Fibroblast of skin of scalp (primary cell): ENCODE measurements at regions not wholly inside any gene's neighbourhood (a gene's known extent, or its start where the extent isn't known, plus 50 kb on each side); places are given as distances from the start of the nearest gene placed in this dataset.

Source experiments
- DNase-seq: peaks from one replicate; pipeline ENCODE4 v3.0.0-alpha.2; 2013

DNA sequence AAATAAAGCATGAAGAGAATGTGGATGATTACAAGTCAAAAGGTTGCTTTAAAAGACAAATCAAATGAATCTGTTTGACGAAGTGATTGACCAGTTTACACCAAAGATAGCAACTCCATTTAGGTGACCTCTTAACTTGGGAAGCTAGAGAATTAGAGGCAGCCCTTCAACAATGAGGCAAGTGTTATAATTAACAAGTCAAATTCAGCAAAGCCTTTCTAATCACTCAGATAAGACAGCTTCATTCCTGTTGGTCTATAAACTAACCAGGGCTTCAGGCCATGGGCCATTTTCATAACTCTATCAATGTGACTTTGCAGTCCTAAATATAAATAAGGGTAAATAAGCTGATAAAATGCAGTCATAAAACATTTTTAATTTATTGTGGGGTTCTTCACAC, 712.2 kb upstream of the SEMA6A start:
- no peak for DNase-seq

DNA sequence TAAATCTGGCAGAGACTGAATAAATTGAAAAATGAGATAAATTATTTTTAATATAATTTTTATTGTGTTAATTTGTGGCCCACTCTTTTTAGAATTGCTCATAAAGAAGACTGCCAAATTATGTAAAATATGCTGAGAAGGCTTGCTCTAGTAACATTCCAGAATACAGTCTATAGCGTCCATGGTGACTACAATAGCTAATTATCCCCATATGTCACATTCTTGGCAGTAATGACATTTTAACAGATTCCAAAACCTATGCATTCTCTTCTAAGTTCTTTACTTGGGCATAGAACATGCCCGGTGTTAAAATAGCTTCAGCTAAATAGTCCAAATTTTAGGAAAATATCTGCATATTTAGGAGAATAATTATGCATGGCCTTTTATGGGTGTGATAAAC, 697.0 kb upstream of the SEMA6A start:
- peak; percentile 72 for DNase-seq

DNA sequence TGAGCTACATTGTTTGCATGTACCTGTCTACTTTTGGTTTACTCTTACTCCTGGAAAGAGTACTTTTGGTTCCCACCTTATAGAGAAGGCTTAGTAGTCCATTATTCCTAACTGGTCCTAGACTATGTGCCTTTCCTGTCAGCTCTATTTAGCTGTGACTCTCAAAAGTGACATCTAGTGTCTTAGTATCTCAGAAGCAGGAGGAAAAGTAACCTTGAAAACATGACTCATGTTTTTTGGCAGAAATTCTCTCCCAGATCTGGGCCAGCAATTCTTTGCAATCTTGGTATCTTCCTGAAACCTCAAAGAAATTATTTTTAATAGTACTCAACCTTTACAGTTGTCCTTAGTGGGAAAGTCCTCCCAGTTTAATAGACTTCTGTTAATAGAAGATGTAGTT, 691.7 kb upstream of the SEMA6A start:
- peak; percentile 18 for DNase-seq

- DNase-seq = no peak
Observed at GRCh38 chr5:117263231-117263630, 688.6 kb upstream of the SEMA6A start.

DNA sequence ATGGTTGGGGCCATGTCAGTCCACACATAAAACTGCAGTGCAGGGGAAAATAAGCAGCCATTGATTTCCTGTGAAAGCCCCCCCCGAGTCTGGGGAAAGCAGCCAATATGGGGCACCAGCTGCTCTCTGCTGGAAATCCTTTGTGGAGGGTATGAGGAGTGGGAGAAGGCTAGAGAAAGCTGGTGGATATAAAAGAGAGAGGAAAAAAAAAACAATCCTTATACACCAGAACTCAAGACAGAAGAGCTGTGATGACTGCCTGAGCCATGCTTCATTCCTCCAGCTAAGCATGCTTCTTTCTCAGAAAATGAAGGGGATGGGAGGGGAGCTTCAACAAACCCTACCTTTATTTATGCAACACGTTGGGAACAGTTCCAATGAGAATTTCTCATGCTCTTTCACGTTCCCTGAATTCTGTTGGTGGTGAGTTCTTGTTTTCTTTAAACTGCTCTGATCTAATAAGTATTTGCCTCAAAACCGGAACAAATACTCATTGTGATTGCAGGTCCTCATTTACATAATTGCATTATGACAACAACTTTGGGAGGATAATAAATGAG, 688.0 kb upstream of the SEMA6A start:
- no peak for DNase-seq

DNA sequence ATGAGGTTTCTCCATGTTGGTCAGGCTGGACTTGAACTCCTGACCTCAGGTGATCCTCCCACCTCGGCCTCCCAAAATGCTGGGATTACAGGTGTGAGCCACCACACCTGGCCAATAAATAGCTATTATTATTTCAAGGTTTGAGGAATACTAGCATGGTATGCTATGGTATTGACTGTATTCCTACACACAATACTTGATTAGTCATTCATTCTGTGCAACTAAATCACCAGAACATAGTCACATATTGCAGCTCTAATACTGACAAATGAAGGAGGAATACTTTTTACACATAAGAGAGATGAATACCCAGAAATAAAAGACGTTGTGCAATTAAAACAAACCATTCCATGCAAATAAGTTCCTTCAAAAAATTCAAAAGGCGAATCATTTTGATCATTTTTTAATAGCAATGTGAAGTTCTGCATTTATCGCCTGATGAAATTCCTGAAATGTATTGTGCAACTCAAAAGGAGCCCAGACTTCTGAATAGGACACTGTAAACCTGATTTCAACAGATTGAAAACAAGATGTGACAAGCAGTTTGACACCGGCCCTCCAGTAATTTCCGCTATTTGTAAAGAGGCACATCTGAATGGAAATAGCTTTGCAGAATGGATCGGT, 687.4 kb upstream of the SEMA6A start:
- DNase-seq = no peak

- DNase-seq = no peak
Observed at GRCh38 chr5:117255211-117256027, 680.8 kb upstream of the SEMA6A start.

DNA sequence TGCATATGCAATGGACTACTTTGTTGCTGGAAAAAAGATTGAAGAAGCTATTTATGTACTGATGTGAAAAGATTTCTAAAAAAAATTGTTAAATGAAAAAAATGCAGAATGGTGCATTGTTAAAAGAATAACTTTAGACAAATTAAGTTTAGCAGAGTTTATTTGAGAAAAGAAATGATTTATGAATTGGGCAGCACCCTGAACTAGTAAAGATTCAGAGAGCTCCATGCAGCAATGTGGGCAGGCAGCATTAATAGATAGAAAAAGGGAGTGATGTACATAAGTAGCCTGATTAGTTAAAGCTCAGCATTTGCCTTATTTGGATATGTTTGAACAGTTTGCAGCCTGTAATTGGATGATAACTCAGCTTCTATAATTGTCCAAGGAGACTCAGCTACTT, 677.9 kb upstream of the SEMA6A start:
- DNase-seq = no peak

- DNase-seq = no peak
Observed at GRCh38 chr5:117249086-117249815, 674.6 kb upstream of the SEMA6A start.

DNA sequence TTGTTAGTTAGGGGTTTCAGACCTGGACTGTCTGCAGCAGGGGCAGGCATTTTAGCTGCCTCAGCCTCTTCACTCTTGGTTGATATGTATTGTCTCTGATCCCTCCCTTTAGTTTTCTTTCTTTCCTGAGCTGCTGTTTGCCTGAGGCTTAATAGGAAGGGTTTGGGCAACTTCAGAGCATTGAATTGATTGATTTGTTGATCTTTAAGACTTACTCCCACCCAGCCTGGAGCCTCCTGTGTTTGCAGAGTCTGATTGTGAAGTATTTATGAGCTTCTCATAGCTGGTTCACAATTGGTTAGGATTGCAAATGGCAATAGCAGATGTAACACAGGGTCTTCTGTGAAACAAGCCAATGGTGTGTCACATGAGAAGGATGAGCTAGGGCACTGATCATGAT, 671.8 kb upstream of the SEMA6A start:
- no peak for DNase-seq

DNA sequence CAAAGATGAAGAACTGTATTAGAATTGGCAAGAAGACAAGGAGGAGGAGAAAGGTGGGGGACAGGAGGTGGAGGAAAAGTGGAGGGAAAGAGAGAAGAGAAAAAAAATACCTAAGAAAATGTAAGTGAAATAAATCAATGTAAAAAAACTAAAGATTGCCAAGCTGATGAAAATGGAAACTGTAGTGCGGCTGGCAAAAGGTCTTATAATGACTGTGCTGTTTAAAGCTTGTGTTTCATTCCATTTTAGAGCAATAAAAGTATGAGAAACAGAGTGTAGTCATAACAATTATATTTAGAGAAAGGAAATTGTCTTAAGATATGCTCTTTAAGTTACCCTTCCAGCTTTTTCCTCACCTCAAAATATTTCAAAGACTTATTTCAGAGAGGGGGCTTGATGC, 670.5 kb upstream of the SEMA6A start:
- DNase-seq = no peak

GRCh38 chr5:117242028-117242427, 667.4 kb upstream of the SEMA6A start:
- no peak for DNase-seq

DNA sequence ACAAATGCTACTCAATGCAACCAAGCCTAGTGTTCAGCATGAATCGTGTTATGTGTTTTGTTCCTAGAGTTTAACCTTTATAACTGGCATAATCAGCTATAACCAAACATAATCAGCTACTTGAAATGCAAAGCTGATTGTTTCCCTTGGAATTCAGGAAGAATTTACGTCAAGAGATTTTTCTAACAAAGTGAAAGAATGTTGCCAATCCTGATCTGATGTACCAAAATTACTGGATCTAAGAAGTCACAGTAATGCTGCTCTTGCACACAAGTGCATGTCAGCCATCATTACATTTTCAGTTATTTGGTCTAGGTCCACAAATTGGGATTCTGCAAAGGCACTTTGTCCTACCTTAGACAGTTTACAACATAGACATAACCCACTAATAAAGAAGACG, 662.3 kb upstream of the SEMA6A start:
- no peak for DNase-seq

DNA sequence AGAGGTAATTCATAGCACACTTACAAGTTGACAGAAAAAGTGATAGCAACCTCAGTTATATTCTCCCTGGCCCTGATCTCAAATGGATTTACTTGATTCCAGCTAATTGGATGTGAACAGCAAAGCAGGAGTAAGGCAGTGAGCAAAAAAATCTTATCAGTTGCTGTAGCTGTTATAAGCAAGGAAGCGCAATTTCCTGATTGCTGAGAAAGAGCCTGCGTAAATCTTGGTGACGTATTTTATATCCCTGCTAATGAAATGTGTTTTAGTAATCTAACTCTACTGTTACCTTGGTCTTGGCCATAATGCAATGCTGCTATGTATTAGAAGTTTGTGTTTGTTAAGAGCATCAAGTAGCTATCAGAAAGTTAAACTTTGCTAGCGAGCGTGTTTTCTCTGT, 661.2 kb upstream of the SEMA6A start:
- no peak for DNase-seq

GRCh38 chr5:117230375-117230774, 655.8 kb upstream of the SEMA6A start:
- DNase-seq = no peak

GRCh38 chr5:117220730-117221129, 646.1 kb upstream of the SEMA6A start:
- DNase-seq = peak; percentile 12

DNA sequence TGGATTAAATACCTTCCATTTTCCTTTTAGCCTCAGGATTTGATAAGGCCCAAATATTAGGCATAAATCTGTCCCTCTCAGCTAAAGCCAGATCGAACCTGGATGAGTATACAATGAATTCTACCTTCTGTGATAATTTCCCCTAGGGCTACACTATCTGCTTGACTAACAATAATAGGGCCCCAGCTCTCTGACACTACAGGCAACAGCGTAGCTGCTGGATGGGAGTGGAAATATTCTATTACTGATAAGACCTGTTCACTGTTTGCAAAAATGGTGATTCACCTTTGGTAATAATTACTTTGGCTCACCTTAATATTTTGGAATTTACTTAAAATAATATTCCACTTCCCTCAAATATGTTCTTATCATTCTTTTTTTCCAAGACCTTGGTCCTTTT, 644.2 kb upstream of the SEMA6A start:
- no peak for DNase-seq

DNA sequence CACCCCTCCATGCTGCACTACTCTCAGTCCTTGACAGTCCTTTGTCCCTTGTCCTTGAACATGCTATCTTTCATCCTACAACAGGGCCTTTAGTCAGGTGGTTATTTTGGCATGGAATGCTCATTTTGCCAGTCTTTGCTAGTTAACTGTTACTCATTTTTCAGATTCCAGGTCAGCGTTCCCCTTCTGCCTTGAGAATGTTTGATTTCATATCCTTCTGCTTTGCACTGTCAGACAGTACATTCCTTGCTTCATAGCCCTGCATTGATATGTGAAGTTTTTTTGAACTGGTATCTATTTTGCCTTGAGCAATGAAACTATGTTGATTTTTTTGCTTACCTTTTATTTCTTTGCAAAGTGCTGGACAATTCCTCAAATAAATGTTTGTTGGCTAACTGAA, 638.2 kb upstream of the SEMA6A start:
- no peak for DNase-seq

DNA sequence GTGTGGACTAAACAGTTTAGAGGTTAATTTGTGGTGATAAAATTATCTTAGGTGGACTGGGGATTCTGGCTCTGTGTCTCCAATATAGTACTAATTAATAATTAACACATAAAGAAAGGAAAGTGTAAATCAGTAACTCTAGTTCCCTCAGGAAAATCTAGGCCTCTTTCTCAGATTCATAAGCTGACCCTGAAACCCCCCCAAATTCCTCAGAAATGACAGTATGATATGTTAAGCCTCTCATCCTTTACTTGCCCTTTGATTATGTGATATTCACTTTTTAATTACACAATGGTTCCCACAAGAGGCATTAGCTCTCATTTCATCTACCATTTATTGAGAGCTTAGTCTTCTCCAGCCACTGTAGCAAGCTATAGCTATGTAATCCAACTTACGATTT, 636.2 kb upstream of the SEMA6A start:
- no peak for DNase-seq

- DNase-seq = no peak
Observed at GRCh38 chr5:117209479-117209878, 634.9 kb upstream of the SEMA6A start.

- DNase-seq = no peak
Observed at GRCh38 chr5:117207088-117207668, 632.6 kb upstream of the SEMA6A start.

- DNase-seq = no peak
Observed at GRCh38 chr5:117205894-117206293, 631.3 kb upstream of the SEMA6A start.
